Lung microvascular endothelial cell (primary cell): ENCODE measurements at regions not wholly inside any gene's neighbourhood (a gene's known extent, or its start where the extent isn't known, plus 50 kb on each side); places are given as distances from the start of the nearest gene placed in this dataset.
"Not testable (repeated sequence)": the region's sequence is repeated elsewhere in the genome, so short reads cannot be mapped to it uniquely, and the experiment has no call there.

Experiments
- DNase-seq, 2 donors: peaks; one replicate each; pipeline versions ENCODE4 v3.0.0 to v3.0.0-alpha.2; 2010; ENCODE audit warnings: low read depth in 2 of 2

- not testable (repeated sequence) for DNase-seq
These were observed 87.6 kb upstream of the TBL1X start for GRCh38 chrX:9377216-9377615.

DNA sequence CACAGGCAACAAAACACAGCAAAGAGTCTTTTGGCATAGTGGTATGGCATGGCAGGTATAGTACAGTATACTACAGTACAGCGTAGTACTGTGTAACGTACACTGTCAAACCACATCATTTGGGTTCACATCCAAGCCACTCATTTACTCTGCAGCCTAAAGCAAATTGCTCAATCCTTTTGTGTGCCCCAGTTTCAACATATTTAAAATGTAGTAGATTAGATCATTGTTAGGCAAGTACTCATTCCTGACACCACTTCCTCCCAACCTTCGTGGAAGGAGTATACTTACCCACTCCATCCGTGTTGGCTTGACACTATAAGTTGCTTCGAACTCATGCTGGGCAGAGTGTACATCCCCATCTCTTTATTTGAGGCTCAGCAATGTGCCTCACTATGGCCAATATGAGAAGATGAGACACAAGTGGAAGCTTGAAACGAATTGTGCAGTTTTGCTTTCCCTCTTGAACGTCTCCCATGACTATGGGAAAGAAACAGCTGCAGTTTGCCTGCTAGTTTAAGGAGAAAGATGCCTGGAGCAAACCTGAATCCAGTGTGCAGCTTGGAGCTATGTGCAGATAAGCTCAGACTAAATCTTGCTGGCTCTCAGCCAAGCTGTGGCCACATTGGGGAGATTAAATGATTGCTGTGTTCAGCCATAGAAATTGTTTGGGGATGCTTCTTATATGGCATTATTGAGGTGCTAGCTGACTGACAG, 85.7 kb upstream of the TBL1X start:
- DNase-seq = no peak

- peak in 1 of 2 donors; percentile 48 for DNase-seq
These were observed 84.9 kb upstream of the TBL1X start for GRCh38 chrX:9379697-9380551.

DNA sequence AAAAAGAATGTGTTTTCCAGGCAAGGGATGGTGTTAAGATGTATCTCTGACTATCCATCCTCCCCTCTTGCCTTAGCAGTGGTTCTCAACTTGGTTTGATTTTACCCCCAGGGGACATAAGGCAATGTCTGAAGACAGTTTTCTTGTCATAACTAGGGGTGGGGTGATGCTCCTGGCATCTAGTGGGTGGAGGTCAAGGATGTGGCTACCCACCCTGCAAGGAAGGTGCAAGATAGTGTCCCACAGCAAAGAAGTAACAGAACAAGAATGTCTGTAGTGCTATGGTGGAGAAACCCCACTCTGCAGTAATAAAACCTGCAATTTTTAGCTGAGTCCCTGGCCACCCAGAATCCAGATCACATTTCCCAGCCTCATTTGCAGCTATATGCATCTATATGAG, 81.2 kb upstream of the TBL1X start:
- DNase-seq = no peak

- DNase-seq = no peak
These were observed 76.4 kb upstream of the TBL1X start for GRCh38 chrX:9388450-9388849.

- DNase-seq = no peak
These were observed 74.7 kb upstream of the TBL1X start for GRCh38 chrX:9390121-9390520.

- DNase-seq = no peak
These were observed 74.0 kb upstream of the TBL1X start for GRCh38 chrX:9390693-9391368.

DNA sequence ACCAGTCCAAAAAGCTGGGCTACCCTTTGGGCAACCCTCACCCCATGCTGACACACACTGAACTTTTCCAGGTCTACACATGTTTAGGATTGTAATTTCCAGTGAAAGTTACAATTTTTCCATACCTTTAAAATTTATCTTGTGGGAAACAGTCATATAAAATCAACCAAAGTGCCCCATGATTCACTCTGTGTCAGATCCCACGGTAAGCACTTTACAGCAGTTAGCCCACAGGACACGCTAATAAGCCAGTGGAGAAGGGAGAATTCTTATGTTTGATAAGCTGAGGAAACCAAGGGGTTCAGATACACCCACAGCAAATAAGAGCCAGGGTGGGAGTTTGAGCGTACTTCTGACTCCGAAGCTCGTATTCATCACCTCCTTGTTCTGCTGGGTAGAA, 72.4 kb upstream of the TBL1X start:
- no peak for DNase-seq

- no peak for DNase-seq
These were observed 71.3 kb upstream of the TBL1X start for GRCh38 chrX:9393571-9393970.

GRCh38 chrX:9394212-9394611, 70.6 kb upstream of the TBL1X start:
- DNase-seq = no peak

GRCh38 chrX:9396930-9397329, 67.9 kb upstream of the TBL1X start:
- no peak for DNase-seq

DNA sequence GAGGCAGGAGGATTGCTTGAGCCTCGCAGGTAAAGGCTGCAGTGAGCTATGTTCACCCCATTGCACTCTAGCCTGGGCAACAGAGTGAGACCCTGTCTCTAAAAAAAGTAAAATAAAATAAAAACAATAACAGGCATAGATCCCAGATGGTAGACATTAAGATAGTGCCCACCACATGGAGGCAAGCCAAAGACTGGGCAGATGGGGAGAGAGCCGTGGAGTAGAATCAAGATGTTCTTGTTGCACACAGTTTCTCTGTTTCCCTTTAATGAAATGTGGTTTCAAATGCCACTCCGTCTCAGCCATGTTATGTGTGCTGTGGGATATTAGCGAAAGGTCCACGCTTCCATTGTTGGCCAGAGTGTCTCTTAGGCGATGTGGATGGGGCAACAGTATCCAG, 63.8 kb upstream of the TBL1X start:
- DNase-seq = no peak

DNA sequence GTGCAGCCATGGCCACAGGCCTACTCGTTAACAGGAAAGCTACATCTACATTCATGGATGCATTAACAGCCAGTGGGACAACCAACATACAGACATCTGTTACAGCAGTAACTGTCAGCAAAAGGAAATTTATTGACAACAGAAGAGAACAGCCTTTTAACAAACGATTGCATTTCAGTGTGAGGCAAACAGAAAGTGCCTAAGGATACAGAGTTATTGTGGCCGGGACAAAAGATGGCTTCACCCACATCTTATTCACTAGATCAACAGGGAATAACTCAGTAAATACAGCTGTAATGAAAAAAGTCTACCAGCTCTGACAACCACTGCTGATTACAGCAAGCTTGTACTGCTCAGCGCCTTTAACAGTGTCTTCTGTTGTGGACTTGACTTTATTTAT, 61.5 kb upstream of the TBL1X start:
- no peak for DNase-seq

GRCh38 chrX:9405635-9406034, 59.2 kb upstream of the TBL1X start:
- peak; percentile 17 to 20 for DNase-seq

- not testable (repeated sequence) for DNase-seq
These were observed 54.0 kb upstream of the TBL1X start for GRCh38 chrX:9410889-9411288.

GRCh38 chrX:9411682-9412081, 53.2 kb upstream of the TBL1X start:
- not testable (repeated sequence) for DNase-seq

GRCh38 chrX:9414416-9414815, 50.4 kb upstream of the TBL1X start:
- DNase-seq = no peak
